SU-DHL-6 (cell line): ENCODE measurements at regions not wholly inside any gene's neighbourhood (a gene's known extent, or its start where the extent isn't known, plus 50 kb on each side); places are given as distances from the start of the nearest gene placed in this dataset.
"Not testable (repeated sequence)": the region's sequence is repeated elsewhere in the genome, so short reads cannot be mapped to it uniquely, and the experiment has no call there.

ENCODE experiments used
- CTCF ChIP-seq: fragments of 200-600 bp; sonication (generic); IDR thresholded peaks from one replicate; pipeline ENCODE4 v1.5.1; 2017; ENCODE audit warnings: antibody characterized with exemption, mild to moderate bottlenecking, low read length, moderate library complexity; ENCODE audit not compliant: insufficient read depth, poor library complexity, severe bottlenecking
- EZH2phosphoT487 ChIP-seq: fragments of 200-600 bp; sonication (generic), shearing (Covaris generic); conservative IDR thresholded peaks from 2 replicates; pipeline ENCODE4 v1.6.1; 2018; ENCODE audit warnings: mild to moderate bottlenecking, antibody characterized with exemption, low read length, moderate library complexity, mixed read lengths

GRCh38 chr6:144923491-144923787 lies 638.3 kb downstream of the UTRN start:
- not testable (repeated sequence) for TF ChIP-seq CTCF, EZH2phosphoT487
